ENCODE measurements at regions not wholly inside any gene's neighbourhood (a gene's known extent, or its start where the extent isn't known, plus 50 kb on each side); places are given as distances from the start of the nearest gene placed in this dataset.

GRCh38 chr10:111211241-111211640 is 134.4 kb downstream of the ADRA2A start:
- Histone ChIP-seq H2AK5ac (ENCODE audit: low read depth, low read length) (no peak overlapping the region), H2BK120ac (replicated peaks; ENCODE audit: low read depth, low read length) (no peak overlapping the region), H3K4ac (replicated peaks; ENCODE audit: insufficient read length, low read depth, low read length) (no peak overlapping the region), H3K14ac (ENCODE audit: insufficient read length) (no peak overlapping the region), H3K36me3 (ENCODE audit: control insufficient read depth in 2 of 4, insufficient read depth in 4 of 4, low read length in 3 of 4) (no peaks in the 10 kb centered on the region), H3K79me1 (ENCODE audit: low read depth, low read length) (no peaks in the 10 kb centered on the region), H4K20me1 (replicated peaks in 1 of 2; ENCODE audit: control insufficient read depth in 1 of 2, insufficient read depth in 2 of 2, low read length in 2 of 2) (no peaks in the 10 kb centered on the region), H3K4me2 (ENCODE audit: insufficient read depth in 1 of 2, low read depth in 2 of 2, low read length in 2 of 2) (no peak overlapping the region), H4K5ac (ENCODE audit: insufficient read length, low read depth, low read length) (no peak overlapping the region), H2BK5ac (ENCODE audit: low read depth, low read length) (no peak overlapping the region), H3K27me3 (replicated peaks in 1 of 4; ENCODE audit: control insufficient read depth in 3 of 4, extremely low read depth in 1 of 4, insufficient read depth in 3 of 4, low read length in 3 of 4) (no peaks in the 10 kb centered on the region), H3K18ac (ENCODE audit: extremely low read depth, low read length) (no peak overlapping the region), H3K23ac (ENCODE audit: insufficient read length) (no peak overlapping the region), H2AFZ (ENCODE audit: low read length) (no peak overlapping the region), H2BK12ac (ENCODE audit: low read depth, low read length) (no peak overlapping the region), H3K9ac (replicated peaks in 1 of 4; ENCODE audit: extremely low read depth in 1 of 4, low read depth in 3 of 4, low read length in 3 of 4) (no peak overlapping the region), H3K4me3 (ENCODE audit: extremely low read depth in 1 of 4, insufficient read depth in 2 of 4, low read depth in 3 of 4, low read length in 4 of 4) (no peak overlapping the region), H3K79me2 (ENCODE audit: control insufficient read depth in 1 of 2, insufficient read depth in 2 of 2, low read length in 2 of 2) (no peaks in the 10 kb centered on the region), H3K4me1 (replicated peaks in 1 of 4; ENCODE audit: control insufficient read depth in 3 of 4, insufficient read depth in 4 of 4, low read length in 3 of 4) (no peaks in the 10 kb centered on the region), H3K9me3 (ENCODE audit: insufficient read depth in 2 of 2, low read depth in 1 of 2, low read length in 1 of 2) (0 out of 4 replicates have a peak, but pooled peaks cover 0 to 6% of the 10 kb centered on the region in 2 experiments), H4K91ac (replicated peaks; ENCODE audit: insufficient read length, low read length) (no peak overlapping the region), H4K8ac (ENCODE audit: extremely low read depth, insufficient read depth, low read length) (no peak overlapping the region), H2BK20ac (ENCODE audit: low read length) (no peak overlapping the region), H2BK15ac (ENCODE audit: low read length) (no peak overlapping the region), H3K27ac (ENCODE audit: low read depth, low read length) (no peak overlapping the region), H3K56ac (replicated peaks; ENCODE audit: insufficient read length, low read depth, low read length) (no peak overlapping the region), H3K23me2 (ENCODE audit: low read depth, low read length) (no peaks in the 10 kb centered on the region)
- FAIRE-seq (no peak), DNase-seq (ENCODE audit: low read depth in 1 of 2, low spot score in 2 of 2) (no peak)
- ChIA-PET POLR2A (ENCODE audit: partially characterized antibody) (no interaction called here), CTCF (ENCODE audit: partially characterized antibody) (interaction anchor here (0.9 to 8.9 kb wide), 8 partner anchors 8 to 135 kb away, joined by 3 to 68 read pairs (median 4); partner anchors contain the start of gene ADRA2A)
- TF ChIP-seq RBBP5 (IDR thresholded peaks at IDR 0.05; ENCODE audit: borderline replicate concordance, low read depth, low read length) = no peak
- no peak for TF ChIP-seq SAP30 (IDR thresholded peaks at IDR 0.05; ENCODE audit: insufficient read depth, insufficient replicate concordance, low read length)
- TF ChIP-seq KDM4A (IDR thresholded peaks at IDR 0.05; ENCODE audit: low read depth, low read length, severe bottlenecking) = no peak
- no peak for TF ChIP-seq POLR2AphosphoS5 (IDR thresholded peaks at IDR 0.05; ENCODE audit: low read depth, low read length)
- TF ChIP-seq CHD1 (IDR thresholded peaks at IDR 0.05; ENCODE audit: low read depth, low read length) = no peak
- TF ChIP-seq SRF (IDR thresholded peaks at IDR 0.05; ENCODE audit: low read depth, low read length) = no peak
- 84% methylated on average over 3 of the region's 3 CpGs; no CpG with 5 or more reads in 1 of the 2 experiments for WGBS, 2 experiments (ENCODE audit: extremely low coverage in 1 of 2, insufficient coverage in 1 of 2, insufficient read length in 1 of 2, insufficient replicate concordance in 2 of 2, low coverage in 1 of 2, low lambda C conversion rate in 2 of 2, missing lambda C conversion rate in 1 of 2)

All from H1 (cell line).